ENCODE measurements at regions not wholly inside any gene's neighbourhood (a gene's known extent, or its start where the extent isn't known, plus 50 kb on each side); places are given as distances from the start of the nearest gene placed in this dataset.

- Histone ChIP-seq H3K4me1 (ENCODE audit: insufficient read depth, poor library complexity, severe bottlenecking) (no peaks in the 10 kb centered on the region), H3K36me3 (ENCODE audit: low read depth) (no peaks in the 10 kb centered on the region), H3K9me3 (ENCODE audit: severe bottlenecking) (no peaks in the 10 kb centered on the region), H3K27ac (ENCODE audit: poor library complexity, severe bottlenecking) (no peak overlapping the region), H3K27me3 (ENCODE audit: insufficient read depth, poor library complexity, severe bottlenecking) (no peaks in the 10 kb centered on the region), H3K4me3 (ENCODE audit: severe bottlenecking) (no peak overlapping the region)
- DNase-seq (ENCODE audit: low spot score) (no peak), ATAC-seq (ENCODE audit: low read depth) (no peak)
- TF ChIP-seq, protein P1, sequence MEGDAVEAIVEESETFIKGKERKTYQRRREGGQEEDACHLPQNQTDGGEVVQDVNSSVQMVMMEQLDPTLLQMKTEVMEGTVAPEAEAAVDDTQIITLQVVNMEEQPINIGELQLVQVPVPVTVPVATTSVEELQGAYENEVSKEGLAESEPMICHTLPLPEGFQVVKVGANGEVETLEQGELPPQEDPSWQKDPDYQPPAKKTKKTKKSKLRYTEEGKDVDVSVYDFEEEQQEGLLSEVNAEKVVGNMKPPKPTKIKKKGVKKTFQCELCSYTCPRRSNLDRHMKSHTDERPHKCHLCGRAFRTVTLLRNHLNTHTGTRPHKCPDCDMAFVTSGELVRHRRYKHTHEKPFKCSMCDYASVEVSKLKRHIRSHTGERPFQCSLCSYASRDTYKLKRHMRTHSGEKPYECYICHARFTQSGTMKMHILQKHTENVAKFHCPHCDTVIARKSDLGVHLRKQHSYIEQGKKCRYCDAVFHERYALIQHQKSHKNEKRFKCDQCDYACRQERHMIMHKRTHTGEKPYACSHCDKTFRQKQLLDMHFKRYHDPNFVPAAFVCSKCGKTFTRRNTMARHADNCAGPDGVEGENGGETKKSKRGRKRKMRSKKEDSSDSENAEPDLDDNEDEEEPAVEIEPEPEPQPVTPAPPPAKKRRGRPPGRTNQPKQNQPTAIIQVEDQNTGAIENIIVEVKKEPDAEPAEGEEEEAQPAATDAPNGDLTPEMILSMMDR (IDR thresholded peaks at IDR 0.05; ENCODE audit: poor library complexity, severe bottlenecking): no peak
These were observed 398.3 kb downstream of the IRX1 start for GRCh38 chr5:3993856-3994473.

- Histone ChIP-seq H3K36me3 (ENCODE audit: low read depth) (no peaks in the 10 kb centered on the region), H3K27me3 (ENCODE audit: insufficient read depth, poor library complexity, severe bottlenecking) (no peaks in the 10 kb centered on the region), H3K9me3 (ENCODE audit: severe bottlenecking) (no peaks in the 10 kb centered on the region), H3K4me1 (ENCODE audit: insufficient read depth, poor library complexity, severe bottlenecking) (no peaks in the 10 kb centered on the region), H3K4me3 (ENCODE audit: severe bottlenecking) (no peak overlapping the region), H3K27ac (ENCODE audit: poor library complexity, severe bottlenecking) (no peak overlapping the region)
- TF ChIP-seq, protein P1 (IDR thresholded peaks at IDR 0.05; ENCODE audit: poor library complexity, severe bottlenecking): no peak
- DNase-seq (ENCODE audit: low spot score) (no peak), ATAC-seq (ENCODE audit: low read depth) (no peak)
These were observed 399.0 kb downstream of the IRX1 start for GRCh38 chr5:3994628-3995027.

GRCh38 chr5:3995954-3996619, 400.5 kb downstream of the IRX1 start:
- Histone ChIP-seq H3K4me1 (ENCODE audit: insufficient read depth, poor library complexity, severe bottlenecking) (no peaks in the 10 kb centered on the region), H3K9me3 (ENCODE audit: severe bottlenecking) (no peaks in the 10 kb centered on the region)
- no peak for ATAC-seq (ENCODE audit: low read depth)

DNA sequence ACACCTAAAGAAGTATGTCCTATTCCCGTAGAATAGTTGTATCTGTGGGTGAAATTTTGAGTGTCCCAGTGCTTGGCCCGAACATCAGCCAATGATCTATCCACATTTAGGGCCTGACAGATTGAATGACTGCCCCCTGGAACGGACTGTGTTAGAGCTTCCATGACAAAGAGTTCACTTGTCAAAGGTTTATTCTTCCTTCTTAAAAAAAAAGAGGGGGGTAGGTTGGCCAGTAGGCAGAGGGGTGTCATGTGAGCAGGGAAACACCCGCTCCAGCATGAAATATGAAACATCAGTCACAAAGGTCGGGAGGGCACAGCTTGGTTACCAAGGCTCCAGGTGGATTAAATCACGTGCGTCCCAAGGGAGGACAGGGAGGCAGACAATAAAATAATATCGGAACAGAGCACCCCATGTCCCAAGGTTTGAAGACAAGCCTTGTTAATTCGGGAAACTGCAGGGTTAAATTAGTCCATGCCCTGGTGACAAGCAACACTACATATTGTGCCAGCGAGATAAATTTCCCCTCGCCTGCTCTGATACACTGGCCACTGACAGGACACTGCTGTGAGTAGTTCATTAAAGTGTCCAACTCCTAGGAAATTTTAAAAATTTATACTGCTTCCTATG, 401.2 kb downstream of the IRX1 start:
- H3K27me3 ChIP-seq (ENCODE audit: insufficient read depth, poor library complexity, severe bottlenecking): no peaks in the 10 kb centered on the region
- TF ChIP-seq, protein P1 (IDR thresholded peaks at IDR 0.05; ENCODE audit: poor library complexity, severe bottlenecking): no peak
- H3K27ac ChIP-seq (ENCODE audit: poor library complexity, severe bottlenecking): no peak overlapping the region
- ATAC-seq (ENCODE audit: low read depth): no peak
- H3K36me3 ChIP-seq (ENCODE audit: low read depth): no peaks in the 10 kb centered on the region
- no peak for DNase-seq (ENCODE audit: low spot score)
- H3K4me1 ChIP-seq (ENCODE audit: insufficient read depth, poor library complexity, severe bottlenecking): no peaks in the 10 kb centered on the region
- no peak overlapping the region for H3K4me3 ChIP-seq (ENCODE audit: severe bottlenecking)
- no peaks in the 10 kb centered on the region for H3K9me3 ChIP-seq (ENCODE audit: severe bottlenecking)

More at GRCh38 chr5:3995954-3996619, 400.5 kb downstream of the IRX1 start:
- H3K27me3 ChIP-seq (ENCODE audit: insufficient read depth, poor library complexity, severe bottlenecking): no peaks in the 10 kb centered on the region
- TF ChIP-seq, protein P1 (IDR thresholded peaks at IDR 0.05; ENCODE audit: poor library complexity, severe bottlenecking): no peak
- no peak for DNase-seq (ENCODE audit: low spot score)
- H3K4me3 ChIP-seq (ENCODE audit: severe bottlenecking): no peak overlapping the region
- no peaks in the 10 kb centered on the region for H3K36me3 ChIP-seq (ENCODE audit: low read depth)
- H3K27ac ChIP-seq (ENCODE audit: poor library complexity, severe bottlenecking): no peak overlapping the region
